ENCODE measurements at regions not wholly inside any gene's neighbourhood (a gene's known extent, or its start where the extent isn't known, plus 50 kb on each side); places are given as distances from the start of the nearest gene placed in this dataset.

DNA sequence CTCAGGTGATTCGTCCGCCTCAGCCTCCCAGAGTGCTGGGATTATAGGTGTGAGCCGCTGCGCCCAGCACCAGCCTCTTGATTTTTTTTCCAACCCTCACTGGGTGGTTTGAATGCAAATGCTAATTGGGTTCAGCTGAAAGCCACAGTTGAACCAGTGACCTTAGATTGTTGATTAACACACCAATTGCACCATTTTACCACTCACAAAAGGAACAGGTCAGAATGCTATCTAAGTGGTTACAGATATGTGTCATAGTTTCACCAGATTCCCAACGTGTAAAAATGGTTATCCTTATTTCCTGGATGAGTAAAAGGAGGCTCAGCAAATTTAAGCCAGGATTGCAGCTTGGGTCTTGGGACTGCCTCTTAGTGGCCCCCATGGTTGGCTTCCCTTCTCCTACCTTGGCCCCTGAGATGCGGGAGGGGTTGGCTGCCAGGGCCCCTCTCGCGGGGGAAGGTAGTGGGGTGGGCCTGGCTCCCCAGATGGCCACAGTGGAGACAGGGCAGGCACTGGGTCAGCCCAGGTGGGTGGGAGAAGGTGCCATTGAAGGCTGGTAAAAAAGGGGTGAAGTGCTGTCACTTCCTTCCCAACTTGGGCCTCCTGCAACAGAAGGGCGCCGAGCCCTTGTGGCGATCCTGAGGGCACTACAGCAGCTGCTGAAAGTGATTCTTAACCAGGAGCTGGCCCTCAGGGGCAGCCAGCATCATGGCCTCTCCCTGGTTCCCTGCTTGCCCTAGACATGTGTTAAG, 164.9 kb upstream of the HAAO start (continued):
- TF ChIP-seq EP300 (IDR thresholded peaks at IDR 0.05; ENCODE audit: borderline replicate concordance in 1 of 2, control insufficient read depth in 1 of 2, low read depth in 2 of 2, low read length in 2 of 2) (peak in 1 of 2 experiments; percentile 31; a peak in 1 of 4 replicates), IKZF1 (conservative IDR thresholded peaks at IDR 0.05) (peak; percentile 95), CHD2 (IDR thresholded peaks at IDR 0.05; ENCODE audit: borderline replicate concordance, low read depth, low read length) (no peak), GATAD2B (conservative IDR thresholded peaks at IDR 0.05; ENCODE audit: low read depth) (peak; percentile 56; the same call in 1 of the 2 replicates), ZBTB40 (IDR thresholded peaks at IDR 0.05; ENCODE audit: borderline replicate concordance) (no peak), JUND (IDR thresholded peaks at IDR 0.05; ENCODE audit: low read depth, low read length) (no peak), DPF2 (IDR thresholded peaks at IDR 0.05) (peak; percentile 86), NR2F1 (conservative IDR thresholded peaks at IDR 0.05) (peak; percentile 97), FOXK2 (IDR thresholded peaks at IDR 0.05) (no peak), CREM (IDR thresholded peaks at IDR 0.05; ENCODE audit: low read depth) (no peak), ZNF217 (IDR thresholded peaks at IDR 0.05) (0 out of 2 replicates have a peak, but pooled peaks have one; percentile 34), MTA2 (IDR thresholded peaks at IDR 0.05; ENCODE audit: low read depth) (peak; percentile 83), WRNIP1 (IDR thresholded peaks at IDR 0.05; ENCODE audit: borderline replicate concordance, low read depth, low read length) (no peak)
- TF ChIP-seq, protein P1, sequence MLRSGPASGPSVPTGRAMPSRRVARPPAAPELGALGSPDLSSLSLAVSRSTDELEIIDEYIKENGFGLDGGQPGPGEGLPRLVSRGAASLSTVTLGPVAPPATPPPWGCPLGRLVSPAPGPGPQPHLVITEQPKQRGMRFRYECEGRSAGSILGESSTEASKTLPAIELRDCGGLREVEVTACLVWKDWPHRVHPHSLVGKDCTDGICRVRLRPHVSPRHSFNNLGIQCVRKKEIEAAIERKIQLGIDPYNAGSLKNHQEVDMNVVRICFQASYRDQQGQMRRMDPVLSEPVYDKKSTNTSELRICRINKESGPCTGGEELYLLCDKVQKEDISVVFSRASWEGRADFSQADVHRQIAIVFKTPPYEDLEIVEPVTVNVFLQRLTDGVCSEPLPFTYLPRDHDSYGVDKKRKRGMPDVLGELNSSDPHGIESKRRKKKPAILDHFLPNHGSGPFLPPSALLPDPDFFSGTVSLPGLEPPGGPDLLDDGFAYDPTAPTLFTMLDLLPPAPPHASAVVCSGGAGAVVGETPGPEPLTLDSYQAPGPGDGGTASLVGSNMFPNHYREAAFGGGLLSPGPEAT (IDR thresholded peaks at IDR 0.05; ENCODE audit: low read depth), result peak; percentile 39; the same call in 1 of the 2 replicates
